ENCODE measurements at regions not wholly inside any gene's neighbourhood (a gene's known extent, or its start where the extent isn't known, plus 50 kb on each side); places are given as distances from the start of the nearest gene placed in this dataset.
A peak's percentile ranks its signal among the peaks of the same experiment; 100 is the strongest.

DNA sequence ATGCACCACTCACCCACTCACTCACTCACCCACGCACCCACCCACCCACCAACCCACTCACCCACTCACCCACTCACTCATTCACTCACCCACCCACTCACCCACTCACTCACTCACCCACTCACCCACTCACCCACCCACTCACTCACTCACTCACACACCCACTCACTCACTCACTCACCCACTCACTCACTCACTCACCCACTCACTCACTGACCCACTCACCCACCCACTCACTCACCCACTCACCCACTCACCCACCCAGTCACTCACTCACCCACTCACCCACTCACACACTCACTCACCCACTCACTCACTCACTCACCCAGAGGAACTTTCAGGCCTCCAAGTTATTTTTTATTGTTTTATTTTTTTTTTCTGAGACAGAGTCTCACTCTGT is 93.1 kb upstream of the MKI67 start:
- Histone ChIP-seq H3K27me3 (peaks cover 0 to 13% (median 0%) of the 10 kb centered on the region in 9 donors), H3K27ac (no peak overlapping the region), H3K9me3 (no peaks in the 10 kb centered on the region), H3K36me3 (no peaks in the 10 kb centered on the region), H3K4me3 (no peak overlapping the region), H3K4me1 (peaks cover 0 to 9% (median 0%) of the 10 kb centered on the region in 12 donors)
- intact Hi-C loops (cut with DNase I) = loop anchor here in 1 of 10 donors (10.0 kb wide), 1 partner anchor 1756 kb away; no protein-coding TSS in a partner anchor
- DNase-seq = no peak
- WGBS, 4 donors = 84 to 100% (median 87%) methylated on average over 1 of the region's 1 CpG
- no peak for ATAC-seq
- TF ChIP-seq POLR2A (IDR thresholded peaks at IDR 0.05) = no peak
- TF ChIP-seq, protein P1, sequence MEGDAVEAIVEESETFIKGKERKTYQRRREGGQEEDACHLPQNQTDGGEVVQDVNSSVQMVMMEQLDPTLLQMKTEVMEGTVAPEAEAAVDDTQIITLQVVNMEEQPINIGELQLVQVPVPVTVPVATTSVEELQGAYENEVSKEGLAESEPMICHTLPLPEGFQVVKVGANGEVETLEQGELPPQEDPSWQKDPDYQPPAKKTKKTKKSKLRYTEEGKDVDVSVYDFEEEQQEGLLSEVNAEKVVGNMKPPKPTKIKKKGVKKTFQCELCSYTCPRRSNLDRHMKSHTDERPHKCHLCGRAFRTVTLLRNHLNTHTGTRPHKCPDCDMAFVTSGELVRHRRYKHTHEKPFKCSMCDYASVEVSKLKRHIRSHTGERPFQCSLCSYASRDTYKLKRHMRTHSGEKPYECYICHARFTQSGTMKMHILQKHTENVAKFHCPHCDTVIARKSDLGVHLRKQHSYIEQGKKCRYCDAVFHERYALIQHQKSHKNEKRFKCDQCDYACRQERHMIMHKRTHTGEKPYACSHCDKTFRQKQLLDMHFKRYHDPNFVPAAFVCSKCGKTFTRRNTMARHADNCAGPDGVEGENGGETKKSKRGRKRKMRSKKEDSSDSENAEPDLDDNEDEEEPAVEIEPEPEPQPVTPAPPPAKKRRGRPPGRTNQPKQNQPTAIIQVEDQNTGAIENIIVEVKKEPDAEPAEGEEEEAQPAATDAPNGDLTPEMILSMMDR (IDR thresholded peaks at IDR 0.05) = no peak

- Histone ChIP-seq H3K27me3 (peaks cover 0 to 13% (median 0%) of the 10 kb centered on the region in 9 donors), H3K27ac (no peak overlapping the region), H3K4me1 (peaks cover 0 to 9% (median 0%) of the 10 kb centered on the region in 12 donors), H3K9me3 (no peaks in the 10 kb centered on the region), H3K4me3 (no peak overlapping the region), H3K36me3 (no peaks in the 10 kb centered on the region)
- DNase-seq = no peak
- 91 to 98% (median 95%) methylated on average over 5 of the region's 5 CpGs for WGBS, 4 donors
- no peak for TF ChIP-seq POLR2A (IDR thresholded peaks at IDR 0.05)
- TF ChIP-seq, protein P1 (IDR thresholded peaks at IDR 0.05) = no peak
- no peak for ATAC-seq
- intact Hi-C loops (cut with DNase I) = no loop called here
Measured at GRCh38 chr10:128220021-128220420, 93.8 kb upstream of the MKI67 start.

- no peak for DNase-seq
- H3K36me3 ChIP-seq = no peaks in the 10 kb centered on the region
- H3K9me3 ChIP-seq = no peaks in the 10 kb centered on the region
- TF ChIP-seq, protein P1 (IDR thresholded peaks at IDR 0.05) = no peak
- TF ChIP-seq POLR2A (IDR thresholded peaks at IDR 0.05) = no peak
- intact Hi-C loops (cut with DNase I) = no loop called here
- WGBS, 4 donors = 47 to 70% (median 58%) methylated on average over 11 of the region's 11 CpGs
- H3K27ac ChIP-seq = no peak overlapping the region
- ATAC-seq = peak in 1 of 4 donors; percentile 74
- H3K4me3 ChIP-seq = no peak overlapping the region
- peaks cover 0 to 9% (median 0%) of the 10 kb centered on the region in 12 donors for H3K4me1 ChIP-seq
- peaks cover 0 to 13% (median 0%) of the 10 kb centered on the region in 9 donors for H3K27me3 ChIP-seq
Measured at GRCh38 chr10:128221117-128221516, 94.9 kb upstream of the MKI67 start.

DNA sequence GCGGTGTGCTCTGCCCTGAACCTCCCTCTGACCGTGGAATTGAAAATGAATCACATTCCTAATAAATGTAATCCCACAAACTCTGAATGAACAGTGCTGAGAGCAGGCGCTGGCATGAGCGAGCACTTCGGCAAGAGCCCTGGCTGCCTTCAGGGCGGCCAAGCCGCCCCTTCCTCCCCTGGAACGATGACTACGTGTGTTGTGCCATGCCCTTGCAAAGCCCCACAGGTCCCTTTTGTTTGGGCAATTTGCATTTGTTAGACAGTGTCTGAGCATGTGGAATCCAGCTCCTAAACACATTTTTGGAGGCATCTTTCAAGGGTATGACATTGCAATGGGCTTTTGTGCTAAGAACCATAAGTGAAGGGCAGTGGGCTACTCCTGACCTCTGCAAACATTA is 95.6 kb upstream of the MKI67 start:
- DNase-seq = no peak
- H3K27ac ChIP-seq = no peak overlapping the region
- no peaks in the 10 kb centered on the region for H3K9me3 ChIP-seq
- H3K4me3 ChIP-seq = no peak overlapping the region
- TF ChIP-seq, protein P1 (IDR thresholded peaks at IDR 0.05) = no peak
- TF ChIP-seq POLR2A (IDR thresholded peaks at IDR 0.05) = no peak
- intact Hi-C loops (cut with DNase I) = no loop called here
- H3K27me3 ChIP-seq = peaks cover 0 to 8% (median 0%) of the 10 kb centered on the region in 9 donors
- no peaks in the 10 kb centered on the region for H3K36me3 ChIP-seq
- peaks cover 0 to 9% (median 0%) of the 10 kb centered on the region in 12 donors for H3K4me1 ChIP-seq
- 82 to 85% (median 83%) methylated on average over 9 of the region's 9 CpGs for WGBS, 4 donors
- no peak for ATAC-seq
